Neural cell (in vitro differentiated cells): ENCODE measurements at regions not wholly inside any gene's neighbourhood (a gene's known extent, or its start where the extent isn't known, plus 50 kb on each side); places are given as distances from the start of the nearest gene placed in this dataset.

Source experiments
- H2AFZ ChIP-seq: fragments of 200-600, 300-800 bp; sonication (generic), shearing (Covaris generic); 2 replicates; pipeline ENCODE4 v1.6.0; 2014; ENCODE audit warnings: low read depth, mild to moderate bottlenecking, antibody characterized with exemption, low read length, moderate library complexity
- H3F3A ChIP-seq: fragments of 200-600 bp; shearing (Covaris generic); 2 replicates; pipeline ENCODE4 v1.6.1; 2016; ENCODE audit warnings: mild to moderate bottlenecking, moderate library complexity, mixed read lengths, antibody characterized with exemption, low read length; ENCODE audit not compliant: insufficient read depth, poor library complexity, severe bottlenecking
- H3K27ac ChIP-seq: fragments of 200-600, 300-800 bp; sonication (generic), shearing (Covaris generic); 2 replicates; pipeline ENCODE4 v1.5.1; 2014; ENCODE audit warnings: mild to moderate bottlenecking, low read length, moderate library complexity
- H3K27me3 ChIP-seq: fragments of 300-800, 200-600 bp; sonication (generic), shearing (Covaris generic); 2 replicates; pipeline ENCODE4 v1.6.0; 2014; ENCODE audit warnings: mild to moderate bottlenecking, low read depth, low read length, moderate library complexity; ENCODE audit not compliant: insufficient read depth
- H3K36me3 ChIP-seq: fragments of 300-800, 200-600 bp; sonication (generic), shearing (Covaris generic); 2 replicates; pipeline ENCODE4 v1.5.1; 2014; ENCODE audit warnings: mild to moderate bottlenecking, antibody characterized with exemption, low read length, moderate library complexity; ENCODE audit not compliant: insufficient read depth
- H3K4me2 ChIP-seq: fragments of 300-800, 200-600 bp; sonication (generic), shearing (Covaris generic); 2 replicates; pipeline ENCODE4 v1.6.0; 2014; ENCODE audit warnings: mild to moderate bottlenecking, low read length
- H3K4me3 ChIP-seq: fragments of 300-800, 200-600 bp; sonication (generic), shearing (Covaris generic); 2 replicates; pipeline ENCODE4 v1.5.1; 2014; ENCODE audit warnings: mild to moderate bottlenecking, low read length, moderate library complexity
- H3K79me2 ChIP-seq: fragments of 200-600 bp; shearing (Covaris generic); replicated peaks from 2 replicates; pipeline ENCODE4 v1.6.0; 2014; ENCODE audit warnings: mild to moderate bottlenecking, low read length, moderate library complexity; ENCODE audit not compliant: insufficient read depth
- H3K9ac ChIP-seq: fragments of 300-800, 200-600 bp; sonication (generic), shearing (Covaris generic); 2 replicates; pipeline ENCODE4 v1.6.1; 2016; ENCODE audit warnings: mild to moderate bottlenecking, low read length, mixed read lengths
- H3K9me2 ChIP-seq: fragments of 200-600 bp; shearing (Covaris generic); 2 replicates; pipeline ENCODE4 v1.6.1; 2016; ENCODE audit warnings: mild to moderate bottlenecking, low read length, mixed read lengths; ENCODE audit not compliant: insufficient read depth
- H3K9me3 ChIP-seq: fragments of 200-600, 300-800 bp; sonication (generic), shearing (Covaris generic); 2 replicates; pipeline ENCODE4 v1.6.1; 2016; ENCODE audit warnings: mild to moderate bottlenecking, mixed run types, low read length, moderate library complexity, mixed read lengths
- H4K20me1 ChIP-seq: fragments of 200-600 bp; shearing (Covaris generic); 2 replicates; pipeline ENCODE4 v1.6.1; 2016; ENCODE audit warnings: mild to moderate bottlenecking, mixed run types; ENCODE audit not compliant: insufficient read depth
- CTCF ChIP-seq: fragments of 450-650 bp; IDR thresholded peaks from 2 replicates; pipeline ENCODE4 v1.5.1; 2014; ENCODE audit warnings: antibody characterized with exemption, mild to moderate bottlenecking, moderate library complexity; ENCODE audit not compliant: poor library complexity, severe bottlenecking
- EP300 ChIP-seq: fragments of 450-650 bp; conservative IDR thresholded peaks from 2 replicates; pipeline ENCODE4 v1.6.1; 2014; ENCODE audit warnings: antibody characterized with exemption, mild to moderate bottlenecking, moderate library complexity; ENCODE audit not compliant: poor library complexity, severe bottlenecking
- EZH2 ChIP-seq: fragments of 200-600, 300-800 bp; shearing (Covaris generic), sonication (generic); IDR thresholded peaks from 2 replicates; pipeline ENCODE4 v1.6.1; 2014; ENCODE audit warnings: antibody characterized with exemption, low read length, borderline replicate concordance, mild to moderate bottlenecking; ENCODE audit not compliant: insufficient read depth, poor library complexity, severe bottlenecking
- MXI1 ChIP-seq: fragments of 450-650 bp; conservative IDR thresholded peaks from 2 replicates; pipeline ENCODE4 v1.6.1; 2014; ENCODE audit warnings: antibody characterized with exemption, mild to moderate bottlenecking; ENCODE audit not compliant: poor library complexity, severe bottlenecking
- POLR2AphosphoS5 ChIP-seq: IDR thresholded peaks from 2 replicates; pipeline ENCODE4 v1.6.1; 2012
- RAD21 ChIP-seq: fragments of 450-650 bp; conservative IDR thresholded peaks from 2 replicates; pipeline ENCODE4 v1.6.1; 2014; ENCODE audit warnings: antibody characterized with exemption, mild to moderate bottlenecking, moderate library complexity
- REST ChIP-seq: IDR thresholded peaks from 2 replicates; pipeline ENCODE4 v1.6.1; 2012; ENCODE audit warnings: borderline replicate concordance
- SMC3 ChIP-seq: fragments of 450-650 bp; conservative IDR thresholded peaks from 2 replicates; pipeline ENCODE4 v1.6.1; 2014; ENCODE audit warnings: antibody characterized with exemption, mild to moderate bottlenecking, moderate library complexity; ENCODE audit not compliant: poor library complexity
- TAF1 ChIP-seq: IDR thresholded peaks from 2 replicates; pipeline ENCODE4 v1.6.1; 2012; ENCODE audit warnings: low read depth

- Histone ChIP-seq H3K27ac (no peak overlapping the region), H3K36me3 (no peaks in the 10 kb centered on the region), H3K79me2 (no peaks in the 10 kb centered on the region), H3F3A (no peaks in the 10 kb centered on the region), H3K4me2 (no peak overlapping the region), H3K4me3 (no peak overlapping the region), H3K9me2 (no peaks in the 10 kb centered on the region), H2AFZ (no peak overlapping the region), H3K9me3 (no peaks in the 10 kb centered on the region), H4K20me1 (no peaks in the 10 kb centered on the region), H3K9ac (no peak overlapping the region), H3K27me3 (no peaks in the 10 kb centered on the region)
- TF ChIP-seq TAF1 (no peak), EZH2 (no peak), EP300 (no peak), MXI1 (no peak), RAD21 (no peak), POLR2AphosphoS5 (no peak), REST (no peak), CTCF (no peak), SMC3 (no peak)
Measured at GRCh38 chr4:24645765-24646550, 61.6 kb upstream of the DHX15 start.

- no peaks in the 10 kb centered on the region for H3K79me2 ChIP-seq
- TF ChIP-seq EZH2 (no peak), POLR2AphosphoS5 (no peak), SMC3 (no peak), TAF1 (no peak), EP300 (no peak), RAD21 (no peak), REST (no peak), MXI1 (no peak), CTCF (no peak)
- H4K20me1 ChIP-seq = no peaks in the 10 kb centered on the region
Measured at GRCh38 chr4:24646798-24647460, 62.6 kb upstream of the DHX15 start.

More at GRCh38 chr4:24646798-24647460, 62.6 kb upstream of the DHX15 start:
- Histone ChIP-seq H3K9ac (no peak overlapping the region), H3K4me2 (no peak overlapping the region), H3K9me2 (no peaks in the 10 kb centered on the region), H3F3A (no peaks in the 10 kb centered on the region), H3K9me3 (no peaks in the 10 kb centered on the region), H3K36me3 (no peaks in the 10 kb centered on the region), H3K27me3 (no peaks in the 10 kb centered on the region), H3K27ac (no peak overlapping the region), H2AFZ (no peak overlapping the region), H3K4me3 (no peak overlapping the region)
